ENCODE measurements at regions not wholly inside any gene's neighbourhood (a gene's known extent, or its start where the extent isn't known, plus 50 kb on each side); places are given as distances from the start of the nearest gene placed in this dataset.
A peak's percentile ranks its signal among the peaks of the same experiment; 100 is the strongest.

GRCh38 chr7:113460067-113460466 lies 341.7 kb upstream of the SMIM30 start:
- no peak for DNase-seq (ENCODE audit: low read depth in 3 of 3)

GRCh38 chr7:113456533-113456932 lies 338.2 kb upstream of the SMIM30 start:
- DNase-seq (ENCODE audit: low read depth in 3 of 3): no peak

- no peak for DNase-seq (ENCODE audit: low read depth in 3 of 3)
Measured at GRCh38 chr7:113454597-113455169, 336.3 kb upstream of the SMIM30 start.

GRCh38 chr7:113452245-113452644 lies 333.9 kb upstream of the SMIM30 start:
- DNase-seq (ENCODE audit: low read depth in 3 of 3): no peak

- DNase-seq (ENCODE audit: low read depth in 3 of 3): no peak
Measured at GRCh38 chr7:113446791-113447190, 328.4 kb upstream of the SMIM30 start.

- no peak for DNase-seq (ENCODE audit: low read depth in 3 of 3)
Measured at GRCh38 chr7:113446391-113446790, 328.0 kb upstream of the SMIM30 start.

GRCh38 chr7:113444261-113444660 lies 325.9 kb upstream of the SMIM30 start:
- no peak for DNase-seq (ENCODE audit: low read depth in 3 of 3)

- no peak for DNase-seq (ENCODE audit: low read depth in 3 of 3)
Measured at GRCh38 chr7:113440173-113440572, 321.8 kb upstream of the SMIM30 start.

- DNase-seq (ENCODE audit: low read depth in 3 of 3): no peak
Measured at GRCh38 chr7:113431406-113431805, 313.1 kb upstream of the SMIM30 start.

GRCh38 chr7:113424185-113424817 lies 305.9 kb upstream of the SMIM30 start:
- no peak for DNase-seq (ENCODE audit: low read depth in 3 of 3)

GRCh38 chr7:113421696-113422330 lies 303.5 kb upstream of the SMIM30 start:
- peak; percentile 35 to 55 (median 38) for DNase-seq (ENCODE audit: low read depth in 3 of 3)

- DNase-seq (ENCODE audit: low read depth in 3 of 3): no peak
Measured at GRCh38 chr7:113414401-113415035, 296.2 kb upstream of the SMIM30 start.

GRCh38 chr7:113412410-113412809 lies 294.1 kb upstream of the SMIM30 start:
- DNase-seq (ENCODE audit: low read depth in 3 of 3): no peak

GRCh38 chr7:113410796-113411195 lies 292.4 kb upstream of the SMIM30 start:
- DNase-seq (ENCODE audit: low read depth in 3 of 3): no peak

- DNase-seq (ENCODE audit: low read depth in 3 of 3): no peak
Measured at GRCh38 chr7:113408999-113409398, 290.6 kb upstream of the SMIM30 start.

- DNase-seq (ENCODE audit: low read depth in 3 of 3): no peak
Measured at GRCh38 chr7:113405296-113406056, 287.1 kb upstream of the SMIM30 start.

GRCh38 chr7:113404245-113404644 lies 285.9 kb upstream of the SMIM30 start:
- no peak for DNase-seq (ENCODE audit: low read depth in 3 of 3)

- DNase-seq (ENCODE audit: low read depth in 3 of 3): no peak
Measured at GRCh38 chr7:113402482-113402881, 284.1 kb upstream of the SMIM30 start.

- no peak for DNase-seq (ENCODE audit: low read depth in 3 of 3)
Measured at GRCh38 chr7:113402005-113402404, 283.7 kb upstream of the SMIM30 start.

- DNase-seq (ENCODE audit: low read depth in 3 of 3): no peak
Measured at GRCh38 chr7:113394856-113395255, 276.5 kb upstream of the SMIM30 start.

GRCh38 chr7:113392841-113393540 lies 274.6 kb upstream of the SMIM30 start:
- no peak for DNase-seq (ENCODE audit: low read depth in 3 of 3)

GRCh38 chr7:113392421-113392820 lies 274.1 kb upstream of the SMIM30 start:
- no peak for DNase-seq (ENCODE audit: low read depth in 3 of 3)
